ENCODE measurements at regions not wholly inside any gene's neighbourhood (a gene's known extent, or its start where the extent isn't known, plus 50 kb on each side); places are given as distances from the start of the nearest gene placed in this dataset.

DNA sequence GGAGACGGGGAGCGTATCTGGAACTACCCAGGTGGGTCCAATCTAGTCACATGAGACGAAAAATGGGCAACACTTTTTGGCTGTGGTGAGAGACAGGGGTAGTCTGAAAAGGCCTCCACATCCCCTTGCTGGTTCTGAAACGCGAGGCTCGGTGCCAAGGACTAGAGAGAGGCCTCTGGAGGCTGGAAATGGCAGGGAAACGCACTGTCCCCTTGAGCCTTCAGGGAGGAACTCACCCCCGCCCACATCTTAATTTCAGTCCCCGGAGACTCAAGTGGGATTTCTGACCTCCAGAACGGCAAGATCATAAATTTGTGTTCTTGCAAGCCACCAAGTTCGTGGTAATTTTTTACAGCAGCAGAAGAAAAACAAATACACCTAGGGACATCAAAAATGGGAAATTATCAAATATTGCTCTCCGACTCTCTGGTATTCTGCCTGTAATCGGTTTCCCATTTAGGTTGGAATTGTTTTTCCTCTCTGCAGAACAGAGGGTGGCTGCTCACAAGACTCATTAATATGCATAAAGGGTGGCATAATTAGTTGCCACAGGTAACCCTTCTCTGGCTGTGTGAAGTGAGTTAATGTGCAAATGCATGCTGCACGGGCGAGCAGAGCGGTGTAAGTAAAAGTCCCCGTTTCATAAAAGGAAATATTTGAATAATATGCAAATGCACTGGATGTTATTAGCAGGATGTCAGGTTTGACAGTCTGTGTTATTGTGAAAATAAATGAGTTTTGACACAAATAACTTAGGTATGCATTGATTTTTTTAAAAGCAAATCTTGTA, 185.7 kb downstream of the ARRDC4 start:
- no peaks in the 10 kb centered on the region for H3K9me3 ChIP-seq
- no peaks in the 10 kb centered on the region for H3K4me1 ChIP-seq
- no peak overlapping the region for H3K4me3 ChIP-seq
- DNase-seq (no peak), ATAC-seq (no peak)
- 61 to 65% (median 61%) methylated on average over 17 of the region's 17 CpGs for WGBS, 3 donors
- peaks cover 0 to 2% (median 2%) of the 10 kb centered on the region in 3 donors for H3K27me3 ChIP-seq (ENCODE audit: insufficient read depth in 3 of 3, low read length in 2 of 3)
- TF ChIP-seq, protein P1, sequence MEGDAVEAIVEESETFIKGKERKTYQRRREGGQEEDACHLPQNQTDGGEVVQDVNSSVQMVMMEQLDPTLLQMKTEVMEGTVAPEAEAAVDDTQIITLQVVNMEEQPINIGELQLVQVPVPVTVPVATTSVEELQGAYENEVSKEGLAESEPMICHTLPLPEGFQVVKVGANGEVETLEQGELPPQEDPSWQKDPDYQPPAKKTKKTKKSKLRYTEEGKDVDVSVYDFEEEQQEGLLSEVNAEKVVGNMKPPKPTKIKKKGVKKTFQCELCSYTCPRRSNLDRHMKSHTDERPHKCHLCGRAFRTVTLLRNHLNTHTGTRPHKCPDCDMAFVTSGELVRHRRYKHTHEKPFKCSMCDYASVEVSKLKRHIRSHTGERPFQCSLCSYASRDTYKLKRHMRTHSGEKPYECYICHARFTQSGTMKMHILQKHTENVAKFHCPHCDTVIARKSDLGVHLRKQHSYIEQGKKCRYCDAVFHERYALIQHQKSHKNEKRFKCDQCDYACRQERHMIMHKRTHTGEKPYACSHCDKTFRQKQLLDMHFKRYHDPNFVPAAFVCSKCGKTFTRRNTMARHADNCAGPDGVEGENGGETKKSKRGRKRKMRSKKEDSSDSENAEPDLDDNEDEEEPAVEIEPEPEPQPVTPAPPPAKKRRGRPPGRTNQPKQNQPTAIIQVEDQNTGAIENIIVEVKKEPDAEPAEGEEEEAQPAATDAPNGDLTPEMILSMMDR (IDR thresholded peaks at IDR 0.05), result no peak
- no peak overlapping the region for H3K27ac ChIP-seq
- intact Hi-C loops (cut with DNase I), result no loop called here
- H3K36me3 ChIP-seq (ENCODE audit: insufficient read depth in 1 of 2, low read depth in 1 of 2), result no peaks in the 10 kb centered on the region

DNA sequence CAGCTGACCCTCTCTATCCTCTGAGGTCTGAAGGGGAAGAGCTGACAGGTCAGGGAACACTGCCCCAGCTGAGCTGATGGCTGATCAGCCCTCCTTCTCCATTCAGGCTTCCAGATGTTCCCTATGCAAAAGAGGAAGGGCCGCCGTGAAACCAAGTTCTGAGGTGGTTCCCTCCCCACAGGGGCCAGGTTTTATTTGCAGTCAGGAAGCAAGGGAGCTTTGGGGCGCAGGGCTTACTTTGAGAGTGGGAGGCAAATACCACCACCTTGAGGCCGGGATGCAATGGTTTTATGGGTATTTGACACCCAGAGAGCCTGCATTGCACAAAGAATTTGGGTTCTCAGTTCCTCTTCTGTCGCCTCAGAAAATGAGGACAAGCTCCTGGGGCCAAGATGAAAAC, 186.9 kb downstream of the ARRDC4 start:
- Histone ChIP-seq H3K4me1 (no peaks in the 10 kb centered on the region), H3K4me3 (no peak overlapping the region), H3K9me3 (no peaks in the 10 kb centered on the region), H3K27ac (no peak overlapping the region), H3K36me3 (ENCODE audit: insufficient read depth in 1 of 2, low read depth in 1 of 2) (no peaks in the 10 kb centered on the region), H3K27me3 (ENCODE audit: insufficient read depth in 3 of 3, low read length in 2 of 3) (peaks cover 0 to 2% (median 2%) of the 10 kb centered on the region in 3 donors)
- intact Hi-C loops (cut with DNase I), result no loop called here
- ATAC-seq, result no peak
- TF ChIP-seq, protein P1 (IDR thresholded peaks at IDR 0.05), result no peak
- DNase-seq, result no peak
- WGBS, 3 donors, result 70 to 75% (median 73%) methylated on average over 5 of the region's 5 CpGs

DNA sequence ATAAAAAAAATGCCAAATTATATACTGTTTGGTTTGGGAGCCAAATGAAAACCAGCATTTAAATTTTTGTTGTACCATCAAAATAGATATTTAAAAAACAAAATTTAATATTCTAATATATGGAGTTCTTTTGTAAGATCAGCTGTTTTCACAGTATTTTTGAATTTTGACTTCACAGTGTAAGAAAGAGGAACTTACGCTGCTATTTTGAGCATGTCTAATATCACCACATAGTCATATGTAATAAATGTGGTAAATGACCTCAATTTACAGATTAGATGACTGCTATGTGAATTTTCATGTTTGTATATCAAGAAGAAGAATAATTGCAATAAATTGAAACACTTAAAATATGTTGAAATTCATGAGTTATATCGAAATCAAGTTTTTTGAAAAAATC, 189.6 kb downstream of the ARRDC4 start:
- WGBS, 3 donors, result 82 to 87% (median 82%) methylated on average over 2 of the region's 2 CpGs
- ATAC-seq, result no peak
- H3K36me3 ChIP-seq (ENCODE audit: insufficient read depth in 1 of 2, low read depth in 1 of 2), result no peaks in the 10 kb centered on the region

GRCh38 chr15:98150536-98150935, 190.0 kb downstream of the ARRDC4 start:
- Histone ChIP-seq H3K4me3 (no peak overlapping the region), H3K27ac (no peak overlapping the region), H3K4me1 (no peaks in the 10 kb centered on the region), H3K36me3 (ENCODE audit: insufficient read depth in 1 of 2, low read depth in 1 of 2) (no peaks in the 10 kb centered on the region), H3K9me3 (no peaks in the 10 kb centered on the region), H3K27me3 (ENCODE audit: insufficient read depth in 3 of 3, low read length in 2 of 3) (peaks cover 0 to 2% (median 0%) of the 10 kb centered on the region in 3 donors)
- DNase-seq (no peak), ATAC-seq (no peak)
- TF ChIP-seq, protein P1 (IDR thresholded peaks at IDR 0.05), result no peak
- intact Hi-C loops (cut with DNase I), result no loop called here
- 25 to 34% (median 32%) methylated on average over 3 of the region's 3 CpGs for WGBS, 3 donors

More for the DNA sequence above, 189.6 kb downstream of the ARRDC4 start:
- intact Hi-C loops (cut with DNase I), result no loop called here
- no peak overlapping the region for H3K27ac ChIP-seq
- H3K4me1 ChIP-seq, result no peaks in the 10 kb centered on the region
- no peak overlapping the region for H3K4me3 ChIP-seq
- no peaks in the 10 kb centered on the region for H3K9me3 ChIP-seq
- peaks cover 0 to 2% (median 0%) of the 10 kb centered on the region in 3 donors for H3K27me3 ChIP-seq (ENCODE audit: insufficient read depth in 3 of 3, low read length in 2 of 3)
- TF ChIP-seq, protein P1 (IDR thresholded peaks at IDR 0.05), result no peak
- DNase-seq, result no peak

Measured in psoas muscle (tissue), 7 donors.